ENCODE measurements at regions not wholly inside any gene's neighbourhood (a gene's known extent, or its start where the extent isn't known, plus 50 kb on each side); places are given as distances from the start of the nearest gene placed in this dataset.
"Not testable (repeated sequence)": the region's sequence is repeated elsewhere in the genome, so short reads cannot be mapped to it uniquely, and the experiment has no call there.

DNA sequence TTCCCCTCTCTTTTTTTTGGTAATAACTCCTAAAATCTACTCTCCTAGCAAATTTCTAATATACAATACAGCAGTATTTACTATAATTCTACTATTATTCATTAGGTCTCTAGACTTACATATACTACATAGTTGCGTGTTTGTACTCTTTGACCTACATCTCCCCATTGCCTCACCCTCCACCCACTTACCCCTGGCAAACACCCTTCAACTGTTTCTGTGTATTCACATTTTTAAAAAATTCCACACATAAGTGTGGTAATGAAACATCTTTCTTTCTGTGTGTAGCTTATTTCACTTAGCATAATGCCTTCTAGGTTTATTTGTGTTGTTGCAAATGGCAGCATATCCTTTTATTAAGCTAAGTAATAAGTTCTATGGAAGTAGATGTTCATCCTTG, 336.0 kb downstream of the CCDC85A start:
- DNase-seq: no peak

DNA sequence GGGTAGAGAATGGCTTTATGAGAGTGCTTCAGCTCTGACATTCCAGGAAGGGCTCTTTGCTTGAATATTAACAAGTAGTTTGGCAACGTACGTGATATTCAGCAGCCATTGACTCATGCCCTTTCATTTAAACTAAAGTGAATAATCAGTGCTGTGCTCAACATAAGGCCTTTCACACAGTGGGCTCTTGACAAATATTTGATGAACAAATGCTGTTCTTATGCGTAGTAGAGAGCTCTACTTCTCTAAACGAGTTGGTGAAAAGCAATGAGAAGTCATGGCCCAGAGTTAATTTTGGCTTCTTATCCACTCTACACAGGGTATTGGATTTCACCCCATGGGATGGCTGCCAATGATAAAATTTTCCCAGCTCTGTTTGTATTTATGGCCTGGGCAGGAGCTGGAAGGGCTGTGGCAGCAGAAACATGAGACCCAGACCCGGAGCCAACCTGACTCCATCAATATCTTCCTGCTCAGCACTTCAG, 338.9 kb downstream of the CCDC85A start:
- DNase-seq: peak; percentile 95

DNA sequence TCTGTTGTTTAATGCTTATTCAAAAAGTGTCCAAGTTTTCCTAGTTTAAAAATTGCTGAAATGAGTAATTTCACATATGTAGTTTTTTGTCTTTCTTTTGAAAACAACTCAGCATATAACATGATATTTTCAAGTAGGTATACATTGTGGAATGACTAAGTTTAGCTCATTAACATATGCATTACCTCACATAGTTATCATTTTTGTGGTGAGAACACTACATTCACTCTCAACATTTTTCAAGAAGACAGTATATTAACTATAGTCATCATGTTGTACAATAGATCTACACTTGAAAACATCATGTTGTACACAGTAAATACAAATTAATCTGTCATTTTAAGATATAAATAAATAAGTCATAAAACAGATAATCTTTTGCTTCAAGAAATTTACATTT, 340.0 kb downstream of the CCDC85A start:
- no peak for DNase-seq

GRCh38 chr2:56531668-56532420, 348.1 kb downstream of the CCDC85A start:
- no peak for DNase-seq

DNA sequence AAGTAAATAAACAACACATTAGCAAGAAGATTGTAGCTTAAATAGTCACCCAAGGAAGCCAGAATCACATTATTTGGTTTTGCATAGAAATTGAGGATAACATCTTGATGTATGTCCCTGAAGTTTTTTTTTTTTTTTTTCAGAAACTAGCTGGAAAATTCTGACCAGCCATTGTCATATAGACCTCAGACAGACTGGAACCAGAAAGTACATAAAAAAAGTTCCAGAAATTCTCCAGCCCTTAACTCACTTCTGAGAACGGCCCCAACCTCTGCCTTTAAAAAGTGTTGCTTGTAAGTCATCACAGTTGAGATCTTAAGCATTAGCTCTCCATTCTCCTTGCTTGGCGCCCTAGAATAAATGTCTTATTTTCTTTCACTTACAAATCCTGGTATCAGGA, 350.5 kb downstream of the CCDC85A start:
- no peak for DNase-seq

- no peak for DNase-seq
Observed at GRCh38 chr2:56537756-56538155, 354.0 kb downstream of the CCDC85A start.

DNA sequence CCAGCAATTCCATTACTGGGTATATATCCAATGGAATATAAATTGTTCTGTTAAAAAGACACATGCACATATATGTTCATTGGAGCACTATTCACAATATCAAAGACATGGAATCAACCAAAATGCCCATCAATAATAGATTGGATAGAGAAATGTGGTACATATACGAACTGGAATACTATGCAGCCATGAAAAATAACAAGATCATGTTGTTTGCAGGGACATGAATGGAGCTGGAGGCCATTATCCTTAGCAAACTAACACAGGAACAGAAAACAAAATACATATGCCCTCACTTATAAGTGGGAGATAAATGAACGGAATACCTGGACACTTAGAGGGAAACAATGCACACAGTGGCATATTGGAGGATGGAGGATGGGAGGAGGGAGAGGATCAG, 355.8 kb downstream of the CCDC85A start:
- no peak for DNase-seq

- no peak for DNase-seq
Observed at GRCh38 chr2:56540467-56540866, 356.7 kb downstream of the CCDC85A start.

- DNase-seq: no peak
Observed at GRCh38 chr2:56540916-56541315, 357.1 kb downstream of the CCDC85A start.

GRCh38 chr2:56542213-56542612, 358.4 kb downstream of the CCDC85A start:
- no peak for DNase-seq

DNA sequence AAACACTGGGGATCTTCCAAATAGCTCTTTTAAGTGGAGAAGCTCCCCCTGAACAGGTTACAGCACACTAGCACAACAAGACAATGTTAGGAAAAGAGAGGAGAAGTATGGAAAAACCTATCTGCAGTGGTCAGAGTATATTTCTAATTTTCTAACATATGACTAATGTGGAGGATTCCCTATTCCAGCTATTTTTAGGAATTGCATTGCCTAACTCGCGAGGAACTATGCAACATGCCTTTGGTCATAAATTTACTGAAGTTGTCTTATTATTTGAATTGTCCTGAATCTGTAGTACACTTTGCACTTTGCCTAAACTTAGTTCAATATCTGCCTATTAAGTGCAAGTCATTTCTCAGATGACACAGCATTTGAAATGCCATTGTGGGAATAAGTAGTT, 381.4 kb downstream of the CCDC85A start:
- no peak for DNase-seq

GRCh38 chr2:56571074-56571473, 387.3 kb downstream of the CCDC85A start:
- DNase-seq: no peak

DNA sequence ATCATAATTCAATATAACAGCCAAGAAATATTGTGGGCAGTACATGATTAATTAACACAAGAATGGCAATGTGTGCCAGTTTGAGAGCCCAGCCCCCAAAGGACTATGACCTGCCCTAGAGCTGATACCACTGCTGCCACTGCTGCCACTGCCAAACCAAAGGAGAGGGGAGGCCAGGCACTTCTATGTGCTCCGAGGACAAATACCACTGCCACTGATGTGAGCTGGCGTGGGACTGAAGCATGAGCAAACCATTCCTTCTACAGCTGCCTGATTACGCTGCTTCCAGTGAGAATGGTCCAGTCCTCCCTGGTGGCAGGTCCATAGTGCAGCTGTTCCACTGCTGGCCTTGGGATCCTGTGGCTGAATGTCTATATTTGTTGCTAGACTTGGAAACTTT, 392.2 kb downstream of the CCDC85A start:
- no peak for DNase-seq

DNA sequence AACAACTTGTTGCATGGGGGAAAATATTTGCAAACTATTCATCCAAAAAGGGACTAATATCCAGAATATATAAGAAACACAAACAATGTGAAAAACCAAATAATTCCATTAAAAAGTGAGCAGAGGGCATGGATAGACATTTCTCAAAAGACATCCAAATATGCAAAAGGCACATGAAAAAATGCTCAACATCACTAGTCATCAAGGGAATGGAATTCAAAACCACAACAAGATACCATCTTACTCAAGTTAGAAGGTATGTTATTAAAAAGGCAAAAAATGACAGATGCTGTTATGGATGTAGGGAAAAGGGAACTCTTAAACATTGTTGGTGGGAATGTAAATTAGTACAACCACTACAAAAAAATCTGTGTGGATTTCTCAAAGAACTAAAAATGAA, 396.5 kb downstream of the CCDC85A start:
- no peak for DNase-seq

DNA sequence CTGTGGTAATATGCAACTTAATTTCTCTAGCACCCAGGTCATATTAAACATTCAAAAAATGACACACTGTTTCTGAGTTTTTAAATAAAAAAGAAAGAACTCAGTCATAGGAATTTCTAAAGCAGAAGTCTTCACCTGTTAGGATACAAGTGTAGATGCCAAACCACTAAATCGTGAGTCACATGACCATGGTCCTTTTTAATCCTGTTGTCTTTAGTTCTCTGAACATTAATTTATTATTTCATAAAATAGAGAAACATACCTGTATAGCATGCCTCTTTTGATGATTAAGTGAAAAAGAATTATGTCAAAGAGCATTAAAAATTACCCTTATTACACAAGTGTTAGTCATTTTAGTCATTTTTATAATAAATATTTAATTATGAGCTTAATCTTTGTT, 398.8 kb downstream of the CCDC85A start:
- DNase-seq: no peak

GRCh38 chr2:56583796-56584315, 400.1 kb downstream of the CCDC85A start:
- peak; percentile 11 for DNase-seq

- DNase-seq: no peak
Observed at GRCh38 chr2:56587456-56587855, 403.7 kb downstream of the CCDC85A start.

DNA sequence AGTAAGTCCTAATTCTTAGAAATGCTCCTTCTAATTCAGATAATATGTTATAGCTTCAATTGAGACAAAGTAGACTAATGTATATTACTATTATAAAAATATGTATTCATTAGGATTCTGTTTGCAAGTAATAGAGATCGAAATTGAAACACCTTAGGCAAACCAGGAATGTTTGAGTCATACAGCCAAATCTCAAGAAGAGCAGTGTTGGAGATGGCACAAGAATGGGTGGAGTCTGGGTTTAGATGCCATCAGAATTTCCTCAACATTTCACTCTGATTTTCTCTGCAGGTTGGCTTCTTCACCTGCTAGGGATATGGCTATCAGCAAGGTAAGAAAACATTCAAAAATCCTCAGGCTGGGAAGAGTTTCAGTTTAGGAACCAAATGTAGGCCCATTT, 405.4 kb downstream of the CCDC85A start:
- no peak for DNase-seq

GRCh38 chr2:56589835-56590234, 406.0 kb downstream of the CCDC85A start:
- DNase-seq: no peak

GRCh38 chr2:56590611-56591010, 406.8 kb downstream of the CCDC85A start:
- DNase-seq: no peak

GRCh38 chr2:56606086-56606485, 422.3 kb downstream of the CCDC85A start:
- not testable (repeated sequence) for DNase-seq

DNA sequence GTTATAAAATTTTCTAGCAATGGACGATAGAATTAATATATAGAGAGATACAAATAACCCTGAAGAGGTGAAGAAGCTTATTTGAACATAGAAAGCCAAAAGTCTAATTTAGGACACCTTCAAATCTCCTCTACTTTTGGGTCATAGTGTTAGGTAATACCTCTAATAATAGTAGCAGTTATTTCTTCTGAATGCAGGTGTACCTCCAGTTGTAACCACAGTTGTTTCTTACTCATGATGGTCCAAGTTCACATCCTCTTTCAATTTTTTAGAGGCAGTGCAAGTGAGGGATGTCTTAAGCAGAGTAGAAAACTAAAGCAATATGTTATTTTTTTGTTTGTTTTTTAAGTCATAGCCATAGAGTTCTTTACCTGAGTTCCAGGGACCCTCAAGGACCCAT, 429.5 kb downstream of the CCDC85A start:
- DNase-seq: no peak

GRCh38 chr2:56613920-56614319, 430.1 kb downstream of the CCDC85A start:
- DNase-seq: no peak

- no peak for DNase-seq
Observed at GRCh38 chr2:56615760-56616159, 432.0 kb downstream of the CCDC85A start.

DNA sequence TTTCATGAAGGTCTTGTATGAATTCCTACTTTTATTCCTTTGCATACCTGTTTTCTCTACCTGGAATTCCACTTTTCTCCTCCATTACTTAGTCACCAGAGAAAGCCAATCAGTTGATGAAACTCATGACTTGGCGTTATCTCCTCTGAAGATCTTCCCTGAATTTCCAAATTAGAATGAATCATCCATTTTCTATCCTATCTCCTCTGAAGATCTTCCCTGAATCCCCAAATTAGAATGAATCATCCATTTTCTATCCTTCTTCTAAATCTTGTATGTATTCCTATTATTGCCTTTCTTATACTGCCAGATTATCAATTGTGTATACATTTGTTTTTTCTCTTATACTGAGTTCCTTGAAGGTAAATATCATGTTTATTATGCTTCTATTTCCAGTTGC, 440.4 kb downstream of the CCDC85A start:
- no peak for DNase-seq

Measured in NCI-H1105 treated with DMSO at 0.1 percent for 48 hours (cell line).